ENCODE measurements at regions not wholly inside any gene's neighbourhood (a gene's known extent, or its start where the extent isn't known, plus 50 kb on each side); places are given as distances from the start of the nearest gene placed in this dataset.

DNA sequence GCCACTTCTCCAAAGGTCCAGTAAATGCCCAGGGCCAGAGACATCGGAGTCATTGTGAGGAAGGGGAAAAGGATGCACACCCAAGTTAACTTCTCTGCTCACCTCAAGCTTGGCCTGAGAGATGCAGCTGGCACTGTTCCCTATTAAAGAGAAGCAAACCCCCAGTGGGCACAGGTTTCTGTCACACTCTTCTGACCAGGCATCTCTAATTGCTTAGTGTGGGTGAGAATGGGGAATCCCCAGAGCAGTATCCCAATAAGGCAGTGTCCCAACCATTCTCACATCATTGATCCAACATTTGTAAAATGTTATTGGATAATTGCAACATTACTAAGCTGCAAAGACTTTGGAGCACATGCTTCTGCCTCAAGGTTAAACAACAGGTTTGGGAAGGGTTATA lies 232.3 kb downstream of the ADGRG6 start:
- no peak for TF ChIP-seq CTCF (conservative IDR thresholded peaks at IDR 0.05; ENCODE audit: low read depth in 2 of 2)
- no peak for TF ChIP-seq EZH2 (IDR thresholded peaks at IDR 0.05; ENCODE audit: low read depth, unreplicated experiment)
- TF ChIP-seq, protein P1, sequence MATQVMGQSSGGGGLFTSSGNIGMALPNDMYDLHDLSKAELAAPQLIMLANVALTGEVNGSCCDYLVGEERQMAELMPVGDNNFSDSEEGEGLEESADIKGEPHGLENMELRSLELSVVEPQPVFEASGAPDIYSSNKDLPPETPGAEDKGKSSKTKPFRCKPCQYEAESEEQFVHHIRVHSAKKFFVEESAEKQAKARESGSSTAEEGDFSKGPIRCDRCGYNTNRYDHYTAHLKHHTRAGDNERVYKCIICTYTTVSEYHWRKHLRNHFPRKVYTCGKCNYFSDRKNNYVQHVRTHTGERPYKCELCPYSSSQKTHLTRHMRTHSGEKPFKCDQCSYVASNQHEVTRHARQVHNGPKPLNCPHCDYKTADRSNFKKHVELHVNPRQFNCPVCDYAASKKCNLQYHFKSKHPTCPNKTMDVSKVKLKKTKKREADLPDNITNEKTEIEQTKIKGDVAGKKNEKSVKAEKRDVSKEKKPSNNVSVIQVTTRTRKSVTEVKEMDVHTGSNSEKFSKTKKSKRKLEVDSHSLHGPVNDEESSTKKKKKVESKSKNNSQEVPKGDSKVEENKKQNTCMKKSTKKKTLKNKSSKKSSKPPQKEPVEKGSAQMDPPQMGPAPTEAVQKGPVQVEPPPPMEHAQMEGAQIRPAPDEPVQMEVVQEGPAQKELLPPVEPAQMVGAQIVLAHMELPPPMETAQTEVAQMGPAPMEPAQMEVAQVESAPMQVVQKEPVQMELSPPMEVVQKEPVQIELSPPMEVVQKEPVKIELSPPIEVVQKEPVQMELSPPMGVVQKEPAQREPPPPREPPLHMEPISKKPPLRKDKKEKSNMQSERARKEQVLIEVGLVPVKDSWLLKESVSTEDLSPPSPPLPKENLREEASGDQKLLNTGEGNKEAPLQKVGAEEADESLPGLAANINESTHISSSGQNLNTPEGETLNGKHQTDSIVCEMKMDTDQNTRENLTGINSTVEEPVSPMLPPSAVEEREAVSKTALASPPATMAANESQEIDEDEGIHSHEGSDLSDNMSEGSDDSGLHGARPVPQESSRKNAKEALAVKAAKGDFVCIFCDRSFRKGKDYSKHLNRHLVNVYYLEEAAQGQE (IDR thresholded peaks at IDR 0.05; ENCODE audit: unreplicated experiment): no peak
- no peak for TF ChIP-seq CREB1 (CRISPR knock-in tag; IDR thresholded peaks at IDR 0.05; ENCODE audit: low read depth)
- TF ChIP-seq POLR2AphosphoS5 (IDR thresholded peaks at IDR 0.05; ENCODE audit: low read depth): no peak
- TF ChIP-seq NANOG (IDR thresholded peaks at IDR 0.05; ENCODE audit: borderline replicate concordance): no peak
- no peak for TF ChIP-seq EZH2phosphoT487 (IDR thresholded peaks at IDR 0.05; ENCODE audit: unreplicated experiment)
- TF ChIP-seq JUNB (IDR thresholded peaks at IDR 0.05; ENCODE audit: unreplicated experiment): no peak
- TF ChIP-seq, protein P2, sequence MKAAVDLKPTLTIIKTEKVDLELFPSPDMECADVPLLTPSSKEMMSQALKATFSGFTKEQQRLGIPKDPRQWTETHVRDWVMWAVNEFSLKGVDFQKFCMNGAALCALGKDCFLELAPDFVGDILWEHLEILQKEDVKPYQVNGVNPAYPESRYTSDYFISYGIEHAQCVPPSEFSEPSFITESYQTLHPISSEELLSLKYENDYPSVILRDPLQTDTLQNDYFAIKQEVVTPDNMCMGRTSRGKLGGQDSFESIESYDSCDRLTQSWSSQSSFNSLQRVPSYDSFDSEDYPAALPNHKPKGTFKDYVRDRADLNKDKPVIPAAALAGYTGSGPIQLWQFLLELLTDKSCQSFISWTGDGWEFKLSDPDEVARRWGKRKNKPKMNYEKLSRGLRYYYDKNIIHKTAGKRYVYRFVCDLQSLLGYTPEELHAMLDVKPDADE (IDR thresholded peaks at IDR 0.05): no peak
- TF ChIP-seq ZNF331 (CRISPR knock-in tag; IDR thresholded peaks at IDR 0.05; ENCODE audit: low read depth): no peak
